Central memory CD8-positive, alpha-beta T cell (primary cell): ENCODE measurements at regions not wholly inside any gene's neighbourhood (a gene's known extent, or its start where the extent isn't known, plus 50 kb on each side); places are given as distances from the start of the nearest gene placed in this dataset.

Experiments used
- ATAC-seq: fragments of 150-1000 bp; cut with Tn5 transposase; replicated peaks from 2 replicates; pipeline ENCODE4 v1.10.0; 2022; ENCODE audit warnings: mild to moderate bottlenecking, moderate FRiP score, moderate number of reproducible peaks; ENCODE audit not compliant: poor library complexity, severe bottlenecking; ENCODE audit errors: extremely low read depth
- DNase-seq, 2 donors: peaks; one replicate each; pipeline ENCODE4 v3.0.0; 2021; ENCODE audit warnings: low spot score in 2 of 2
- H3K27ac Mint-ChIP-seq: one replicate; pipeline ENCODE4 v1.8.0; 2022; ENCODE audit warnings: low read depth, mild to moderate bottlenecking, moderate library complexity, mixed read lengths
- H3K27me3 Mint-ChIP-seq: one replicate; pipeline ENCODE4 v1.8.0; 2022; ENCODE audit warnings: mixed read lengths
- H3K36me3 Mint-ChIP-seq: one replicate; pipeline ENCODE4 v1.8.0; 2022; ENCODE audit warnings: mild to moderate bottlenecking, moderate library complexity, mixed read lengths; ENCODE audit not compliant: insufficient read depth
- H3K4me1 Mint-ChIP-seq: one replicate; pipeline ENCODE4 v1.8.0; 2022; ENCODE audit warnings: mixed read lengths
- H3K4me3 Mint-ChIP-seq: one replicate; pipeline ENCODE4 v1.8.0; 2022; ENCODE audit warnings: mild to moderate bottlenecking, moderate library complexity, mixed read lengths
- H3K9me3 Mint-ChIP-seq: one replicate; pipeline ENCODE4 v1.8.0; 2022; ENCODE audit warnings: mixed read lengths

- no peak overlapping the region for H3K4me3 Mint-ChIP-seq
- no peaks in the 10 kb centered on the region for H3K36me3 Mint-ChIP-seq
- H3K27me3 Mint-ChIP-seq = no peaks in the 10 kb centered on the region
- ATAC-seq (no peak), DNase-seq (no peak)
- H3K27ac Mint-ChIP-seq = no peak overlapping the region
- no peaks in the 10 kb centered on the region for H3K4me1 Mint-ChIP-seq
- peaks cover 5% of the 10 kb centered on the region for H3K9me3 Mint-ChIP-seq
Observed at GRCh38 chr21:16363518-16363917, 633.7 kb downstream of the USP25 start.

- DNase-seq (no peak), ATAC-seq (no peak)
- Mint-ChIP-seq H3K4me1 (no peaks in the 10 kb centered on the region), H3K27ac (no peak overlapping the region), H3K9me3 (no peaks in the 10 kb centered on the region), H3K27me3 (no peaks in the 10 kb centered on the region), H3K4me3 (no peak overlapping the region), H3K36me3 (no peaks in the 10 kb centered on the region)
Observed at GRCh38 chr21:16366207-16366606, 636.4 kb downstream of the USP25 start.

- no peak overlapping the region for H3K4me3 Mint-ChIP-seq
- no peak overlapping the region for H3K27ac Mint-ChIP-seq
- H3K4me1 Mint-ChIP-seq = no peaks in the 10 kb centered on the region
- H3K9me3 Mint-ChIP-seq = no peaks in the 10 kb centered on the region
- no peak for DNase-seq
- ATAC-seq = no peak
- no peaks in the 10 kb centered on the region for H3K36me3 Mint-ChIP-seq
- no peaks in the 10 kb centered on the region for H3K27me3 Mint-ChIP-seq
Observed at GRCh38 chr21:16367079-16367478, 637.3 kb downstream of the USP25 start.

GRCh38 chr21:16370186-16370585 is 640.4 kb downstream of the USP25 start:
- Mint-ChIP-seq H3K36me3 (no peaks in the 10 kb centered on the region), H3K4me1 (no peaks in the 10 kb centered on the region), H3K27ac (no peak overlapping the region), H3K27me3 (no peaks in the 10 kb centered on the region), H3K4me3 (no peak overlapping the region), H3K9me3 (peaks cover 5% of the 10 kb centered on the region)
- DNase-seq (no peak), ATAC-seq (no peak)

GRCh38 chr21:16372586-16372985 is 642.8 kb downstream of the USP25 start:
- DNase-seq (no peak), ATAC-seq (no peak)
- H3K36me3 Mint-ChIP-seq = no peaks in the 10 kb centered on the region
- peaks cover 5% of the 10 kb centered on the region for H3K9me3 Mint-ChIP-seq
- H3K4me1 Mint-ChIP-seq = no peaks in the 10 kb centered on the region
- H3K4me3 Mint-ChIP-seq = no peak overlapping the region
- H3K27ac Mint-ChIP-seq = no peak overlapping the region
- H3K27me3 Mint-ChIP-seq = no peaks in the 10 kb centered on the region

- no peak for DNase-seq
- no peak for ATAC-seq
- no peaks in the 10 kb centered on the region for H3K36me3 Mint-ChIP-seq
- H3K4me3 Mint-ChIP-seq = no peak overlapping the region
- no peak overlapping the region for H3K27ac Mint-ChIP-seq
- H3K27me3 Mint-ChIP-seq = no peaks in the 10 kb centered on the region
- H3K9me3 Mint-ChIP-seq = peaks cover 5% of the 10 kb centered on the region
- no peaks in the 10 kb centered on the region for H3K4me1 Mint-ChIP-seq
Observed at GRCh38 chr21:16376673-16377072, 646.9 kb downstream of the USP25 start.

- Mint-ChIP-seq H3K9me3 (peaks cover 5% of the 10 kb centered on the region), H3K36me3 (no peaks in the 10 kb centered on the region), H3K4me1 (no peaks in the 10 kb centered on the region), H3K4me3 (no peak overlapping the region), H3K27ac (no peak overlapping the region), H3K27me3 (no peaks in the 10 kb centered on the region)
- no peak for ATAC-seq
- DNase-seq = no peak
Observed at GRCh38 chr21:16377120-16377658, 647.4 kb downstream of the USP25 start.

- Mint-ChIP-seq H3K27ac (no peak overlapping the region), H3K36me3 (no peaks in the 10 kb centered on the region), H3K9me3 (peaks cover 2% of the 10 kb centered on the region), H3K4me1 (no peaks in the 10 kb centered on the region), H3K27me3 (no peaks in the 10 kb centered on the region), H3K4me3 (no peak overlapping the region)
- ATAC-seq (no peak), DNase-seq (no peak)
Observed at GRCh38 chr21:16377857-16378256, 648.1 kb downstream of the USP25 start.

GRCh38 chr21:16378525-16378924 is 648.7 kb downstream of the USP25 start:
- DNase-seq (no peak), ATAC-seq (no peak)
- Mint-ChIP-seq H3K27ac (no peak overlapping the region), H3K4me1 (no peaks in the 10 kb centered on the region), H3K9me3 (no peaks in the 10 kb centered on the region), H3K36me3 (no peaks in the 10 kb centered on the region), H3K27me3 (no peaks in the 10 kb centered on the region), H3K4me3 (no peak overlapping the region)

GRCh38 chr21:16388291-16388690 is 658.5 kb downstream of the USP25 start:
- Mint-ChIP-seq H3K36me3 (no peaks in the 10 kb centered on the region), H3K27ac (no peak overlapping the region), H3K4me3 (no peak overlapping the region), H3K4me1 (no peaks in the 10 kb centered on the region), H3K9me3 (peaks cover 16% of the 10 kb centered on the region), H3K27me3 (no peaks in the 10 kb centered on the region)
- ATAC-seq (no peak), DNase-seq (no peak)

- ATAC-seq = no peak
- DNase-seq = no peak
- H3K4me1 Mint-ChIP-seq = no peaks in the 10 kb centered on the region
- H3K9me3 Mint-ChIP-seq = peaks cover 16% of the 10 kb centered on the region
- no peaks in the 10 kb centered on the region for H3K36me3 Mint-ChIP-seq
- H3K4me3 Mint-ChIP-seq = no peak overlapping the region
- H3K27me3 Mint-ChIP-seq = no peaks in the 10 kb centered on the region
- no peak overlapping the region for H3K27ac Mint-ChIP-seq
Observed at GRCh38 chr21:16388911-16389560, 659.3 kb downstream of the USP25 start.

GRCh38 chr21:16389643-16390042 is 659.9 kb downstream of the USP25 start:
- no peak for ATAC-seq

GRCh38 chr21:16395285-16395684 is 665.5 kb downstream of the USP25 start:
- H3K9me3 Mint-ChIP-seq = peaks cover 11% of the 10 kb centered on the region

More at GRCh38 chr21:16389643-16390042, 659.9 kb downstream of the USP25 start:
- DNase-seq = no peak
- H3K27me3 Mint-ChIP-seq = no peaks in the 10 kb centered on the region
- no peaks in the 10 kb centered on the region for H3K4me1 Mint-ChIP-seq
- no peak overlapping the region for H3K27ac Mint-ChIP-seq
- H3K4me3 Mint-ChIP-seq = no peak overlapping the region
- peaks cover 16% of the 10 kb centered on the region for H3K9me3 Mint-ChIP-seq
- H3K36me3 Mint-ChIP-seq = no peaks in the 10 kb centered on the region

More at GRCh38 chr21:16395285-16395684, 665.5 kb downstream of the USP25 start:
- no peak for DNase-seq
- H3K36me3 Mint-ChIP-seq = no peaks in the 10 kb centered on the region
- H3K4me1 Mint-ChIP-seq = no peaks in the 10 kb centered on the region
- no peak overlapping the region for H3K4me3 Mint-ChIP-seq
- no peak overlapping the region for H3K27ac Mint-ChIP-seq
- no peaks in the 10 kb centered on the region for H3K27me3 Mint-ChIP-seq
- no peak for ATAC-seq
